Esophagus (tissue), 2 donors: ENCODE measurements at regions not wholly inside any gene's neighbourhood (a gene's known extent, or its start where the extent isn't known, plus 50 kb on each side); places are given as distances from the start of the nearest gene placed in this dataset.
"Not testable (repeated sequence)": the region's sequence is repeated elsewhere in the genome, so short reads cannot be mapped to it uniquely, and the experiment has no call there.

Source experiments
- H3K27ac ChIP-seq, 2 donors: one replicate each; pipeline ENCODE4 v1.5.1; 2013; ENCODE audit warnings: low read depth in 2 of 2, mild to moderate bottlenecking in 2 of 2, inconsistent platforms in 1 of 2, low read length in 1 of 2, moderate library complexity in 1 of 2
- H3K27me3 ChIP-seq, 2 donors: one replicate each; pipeline ENCODE4 v1.6.1; 2013; ENCODE audit warnings: low read length in 2 of 2, control low read depth in 1 of 2, mild to moderate bottlenecking in 1 of 2; ENCODE audit not compliant: insufficient read depth in 2 of 2, control insufficient read depth in 1 of 2
- H3K36me3 ChIP-seq, 2 donors: one replicate each; pipeline ENCODE4 v1.6.1; 2013; ENCODE audit warnings: low read length in 1 of 2; ENCODE audit not compliant: control insufficient read depth in 2 of 2, insufficient read depth in 2 of 2
- H3K4me1 ChIP-seq, 2 donors: one replicate each; pipeline ENCODE4 v1.6.1; 2013; ENCODE audit warnings: low read length in 1 of 2; ENCODE audit not compliant: control insufficient read depth in 2 of 2, insufficient read depth in 2 of 2
- H3K4me3 ChIP-seq, 2 donors: one replicate each; pipeline ENCODE4 v1.5.1; 2013; ENCODE audit warnings: low read length in 2 of 2, mild to moderate bottlenecking in 2 of 2, low read depth in 1 of 2, moderate library complexity in 1 of 2
- H3K9me3 ChIP-seq, 2 donors: one replicate each; pipeline ENCODE4 v1.6.1; 2013; ENCODE audit warnings: mild to moderate bottlenecking in 2 of 2, low read depth in 1 of 2, low read length in 1 of 2, moderate library complexity in 1 of 2; ENCODE audit not compliant: control insufficient read depth in 2 of 2, insufficient read depth in 1 of 2
- WGBS, 2 donors: extraction: QIAGEN DNeasy Blood & Tissue Kit; methylation state at CpG; one replicate each; pipeline ENCODE4 v1.1.7; 2013; 5-methylcytosine and 5-hydroxymethylcytosine counted together
- donor health status: healthy with polysubstance abuse.
- donor health status: Bipolar disorder and iron deficiency.

GRCh38 chr12:58419905-58420304 is 478.5 kb downstream of the ATP23 start:
- Histone ChIP-seq H3K4me1 (peaks cover 0 to 5% of the 10 kb centered on the region in 2 donors), H3K36me3 (no peaks in the 10 kb centered on the region), H3K27me3 (no peaks in the 10 kb centered on the region), H3K9me3 (no peaks in the 10 kb centered on the region), H3K4me3 (no peak overlapping the region), H3K27ac (no peak overlapping the region)
- 30 to 36% methylated on average over 1 of the region's 1 CpG for WGBS, 2 donors

DNA sequence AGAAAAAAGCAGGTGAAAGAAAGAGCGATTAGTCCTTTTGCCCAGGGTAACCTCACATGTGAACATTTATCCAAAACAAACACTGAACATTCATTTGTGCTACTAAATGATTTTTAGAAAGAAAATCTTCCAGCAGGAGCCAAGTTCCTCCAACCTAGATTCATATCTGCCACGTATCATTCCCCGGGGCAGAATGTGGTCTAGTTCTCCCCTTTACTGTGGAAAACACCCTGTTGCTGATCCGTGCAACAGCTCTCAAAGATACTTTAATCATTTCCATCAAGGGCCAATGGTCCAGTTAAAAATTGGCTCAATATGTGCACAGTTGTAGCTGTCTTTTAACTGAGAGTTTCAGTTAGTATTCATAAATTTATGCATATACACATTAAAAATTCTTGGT is 479.1 kb downstream of the ATP23 start:
- no peaks in the 10 kb centered on the region for H3K36me3 ChIP-seq
- no peak overlapping the region for H3K4me3 ChIP-seq
- WGBS, 2 donors = 30 to 33% methylated on average over 4 of the region's 4 CpGs
- no peaks in the 10 kb centered on the region for H3K27me3 ChIP-seq
- H3K4me1 ChIP-seq = peaks cover 0 to 5% of the 10 kb centered on the region in 2 donors
- no peaks in the 10 kb centered on the region for H3K9me3 ChIP-seq
- H3K27ac ChIP-seq = no peak overlapping the region

DNA sequence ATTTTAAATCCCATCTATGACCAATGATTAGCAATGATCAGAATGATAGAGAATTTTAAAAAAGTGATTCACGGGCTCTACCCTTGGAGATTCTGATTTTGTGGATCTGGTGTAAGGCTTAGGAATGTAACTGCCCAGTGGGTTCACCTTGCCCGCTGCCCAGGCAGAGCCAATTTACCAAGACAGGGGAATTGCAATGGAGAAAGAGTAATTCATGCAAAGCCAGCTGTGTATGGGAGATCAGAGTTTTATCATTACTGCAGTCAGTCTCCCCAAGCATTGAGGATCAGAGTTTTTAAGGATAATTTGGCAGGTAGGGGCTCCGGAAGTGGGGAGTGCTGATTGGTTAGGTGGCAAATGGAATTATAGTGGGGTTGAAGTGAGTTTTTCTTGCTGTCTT is 480.6 kb downstream of the ATP23 start:
- no peak overlapping the region for H3K27ac ChIP-seq
- H3K27me3 ChIP-seq = no peaks in the 10 kb centered on the region
- H3K36me3 ChIP-seq = no peaks in the 10 kb centered on the region
- no peaks in the 10 kb centered on the region for H3K9me3 ChIP-seq
- WGBS, 2 donors = 91 to 94% methylated on average over 3 of the region's 3 CpGs
- H3K4me1 ChIP-seq = peaks cover 0 to 8% of the 10 kb centered on the region in 2 donors
- H3K4me3 ChIP-seq = no peak overlapping the region

DNA sequence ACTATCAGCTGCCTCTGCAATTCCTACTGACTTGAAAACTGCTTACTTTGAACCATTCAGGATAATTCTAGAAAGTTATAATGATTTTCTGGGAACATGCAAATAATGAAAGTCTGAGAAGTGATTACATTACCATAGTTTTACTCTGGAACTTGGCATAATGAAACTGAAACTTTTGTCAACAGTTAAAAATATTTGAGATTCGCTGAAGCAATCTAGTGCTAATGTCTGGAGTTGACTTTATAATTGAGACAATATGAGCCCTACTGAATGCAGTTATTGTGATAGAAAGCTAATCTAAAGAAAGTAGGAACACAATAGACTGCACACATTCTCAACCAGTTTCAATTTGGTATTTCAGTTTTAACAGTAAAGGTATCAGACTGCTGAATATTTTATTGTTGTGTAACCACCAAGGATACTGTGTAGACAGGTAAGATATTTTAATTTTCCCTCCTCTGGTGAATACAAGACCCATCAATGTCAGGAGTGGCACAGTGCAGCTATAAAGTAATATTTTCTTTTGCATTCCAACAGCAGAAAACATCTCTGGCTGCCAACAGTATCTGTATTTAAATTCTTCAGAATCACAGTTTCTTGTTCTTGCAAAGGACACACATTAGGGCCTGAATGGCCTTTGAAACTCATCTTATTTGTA is 483.5 kb downstream of the ATP23 start:
- H3K9me3 ChIP-seq = no peaks in the 10 kb centered on the region
- 13 to 22% methylated on average over 1 of the region's 1 CpG for WGBS, 2 donors
- H3K27ac ChIP-seq = peak overlapping the region in 1 of 2 donors; percentile 86
- H3K27me3 ChIP-seq = no peaks in the 10 kb centered on the region
- no peak overlapping the region for H3K4me3 ChIP-seq
- H3K36me3 ChIP-seq = no peaks in the 10 kb centered on the region
- peaks cover 0 to 3% of the 10 kb centered on the region in 2 donors for H3K4me1 ChIP-seq

GRCh38 chr12:58425481-58426392 is 484.4 kb downstream of the ATP23 start:
- Histone ChIP-seq H3K27me3 (no peaks in the 10 kb centered on the region), H3K27ac (peak overlapping the region; percentile 85 to 86), H3K9me3 (no peaks in the 10 kb centered on the region), H3K4me3 (no peak overlapping the region), H3K36me3 (no peaks in the 10 kb centered on the region), H3K4me1 (peaks cover 0 to 3% of the 10 kb centered on the region in 2 donors)
- 12 to 20% methylated on average over 6 of the region's 6 CpGs for WGBS, 2 donors

DNA sequence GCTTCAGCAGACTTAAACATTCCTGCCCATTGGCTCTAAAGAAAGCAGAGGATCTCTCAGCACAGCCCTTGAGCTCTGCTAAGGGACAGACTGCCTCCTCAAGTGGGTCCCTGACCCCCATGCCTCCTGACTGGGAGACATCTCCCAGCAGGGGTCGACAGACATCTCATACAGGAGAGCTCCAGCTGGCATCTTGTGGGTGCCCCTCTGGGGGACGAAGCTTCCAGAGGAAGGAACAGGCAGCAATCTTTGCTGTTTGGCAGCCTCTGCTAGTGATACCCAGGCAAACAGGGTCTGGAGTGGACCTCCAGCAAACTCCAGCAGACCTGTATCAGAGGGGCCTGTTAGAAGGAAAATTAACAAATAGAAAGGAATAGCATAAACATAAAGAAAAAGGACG is 485.1 kb downstream of the ATP23 start:
- peak overlapping the region; percentile 41 to 85 for H3K27ac ChIP-seq
- H3K4me1 ChIP-seq, H3K4me3 ChIP-seq, H3K27me3 ChIP-seq, H3K36me3 ChIP-seq, H3K9me3 ChIP-seq: not testable (repeated sequence)
- WGBS, 2 donors = 82% methylated on average over 3 of the region's 3 CpGs

DNA sequence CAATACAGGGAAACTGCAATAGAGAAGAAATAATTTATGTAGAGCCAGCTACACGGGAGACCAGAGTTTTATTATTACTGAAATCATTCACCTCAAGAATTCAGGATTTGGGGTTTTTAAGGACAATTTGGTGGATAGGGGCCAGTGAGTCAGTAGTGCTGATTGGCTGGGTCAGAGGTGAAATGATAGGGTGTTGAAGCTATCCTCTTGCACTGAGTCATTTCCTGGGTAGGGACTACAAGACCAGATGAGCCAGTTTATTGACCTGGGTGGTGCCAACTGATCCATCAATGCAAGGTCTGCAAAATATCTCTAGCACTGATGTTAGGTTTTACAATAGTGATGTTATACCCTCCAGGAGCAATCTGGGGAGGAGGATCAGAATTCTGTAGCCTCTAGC is 486.3 kb downstream of the LRIG3 start:
- no peaks in the 10 kb centered on the region for H3K27me3 ChIP-seq
- no peak overlapping the region for H3K4me3 ChIP-seq
- no peaks in the 10 kb centered on the region for H3K9me3 ChIP-seq
- H3K36me3 ChIP-seq = no peaks in the 10 kb centered on the region
- 93 to 96% methylated on average over 1 of the region's 1 CpG for WGBS, 2 donors
- H3K27ac ChIP-seq = no peak overlapping the region
- H3K4me1 ChIP-seq = no peaks in the 10 kb centered on the region

- no peaks in the 10 kb centered on the region for H3K36me3 ChIP-seq
- no peak overlapping the region for H3K27ac ChIP-seq
- no peaks in the 10 kb centered on the region for H3K4me1 ChIP-seq
- no peaks in the 10 kb centered on the region for H3K27me3 ChIP-seq
- H3K4me3 ChIP-seq = no peak overlapping the region
- no peaks in the 10 kb centered on the region for H3K9me3 ChIP-seq
Measured at GRCh38 chr12:58434726-58435125, 485.6 kb downstream of the LRIG3 start.

DNA sequence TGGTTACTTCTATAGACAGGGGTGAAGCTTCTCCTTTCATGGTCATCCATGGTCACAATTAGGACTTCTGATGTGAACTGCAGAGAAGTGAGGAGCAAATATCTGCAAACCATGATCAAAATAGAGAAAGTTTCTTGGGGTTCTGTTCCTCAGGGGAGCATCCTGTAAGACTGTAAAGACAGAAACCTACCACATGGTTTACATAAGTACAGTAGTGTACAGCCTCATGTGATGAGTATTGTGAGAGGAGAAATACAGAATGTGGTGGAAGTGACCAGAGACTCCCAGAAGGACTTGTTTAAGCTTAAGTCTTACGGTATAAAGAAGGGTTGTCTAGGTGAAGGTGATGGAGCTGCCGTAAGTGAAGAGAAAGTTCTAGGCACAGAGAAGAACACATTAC is 484.7 kb downstream of the LRIG3 start:
- Histone ChIP-seq H3K9me3 (no peaks in the 10 kb centered on the region), H3K4me3 (no peak overlapping the region), H3K36me3 (no peaks in the 10 kb centered on the region), H3K27ac (no peak overlapping the region), H3K27me3 (no peaks in the 10 kb centered on the region), H3K4me1 (no peaks in the 10 kb centered on the region)
- WGBS, 2 donors = 96 to 98% methylated on average over 2 of the region's 2 CpGs

DNA sequence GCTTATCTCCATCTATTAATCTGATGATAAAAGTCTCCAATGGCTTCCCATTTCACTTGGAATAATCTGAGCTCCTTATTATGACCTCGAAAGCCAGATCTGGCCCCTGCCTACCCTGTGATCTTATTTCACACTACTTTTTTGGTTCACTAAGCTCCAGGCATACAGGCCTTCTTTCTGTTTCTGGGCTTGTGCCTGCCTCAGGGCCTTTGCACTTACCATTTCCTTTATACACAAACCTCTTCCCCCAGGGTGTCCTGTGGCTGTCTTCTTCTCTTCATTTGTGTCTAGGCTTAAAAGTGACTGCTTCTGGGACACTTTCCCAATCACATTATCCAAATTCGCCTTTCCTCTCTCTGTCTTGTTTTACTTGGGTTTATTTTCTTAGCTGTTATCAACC is 478.8 kb downstream of the LRIG3 start:
- H3K4me1 ChIP-seq = no peaks in the 10 kb centered on the region
- H3K27me3 ChIP-seq = no peaks in the 10 kb centered on the region
- H3K4me3 ChIP-seq = no peak overlapping the region
- no peaks in the 10 kb centered on the region for H3K36me3 ChIP-seq
- whole genome bisulfite sequencing, 2 donors = 72 to 74% methylated on average over 2 of the region's 2 CpGs
- H3K27ac ChIP-seq = no peak overlapping the region
- H3K9me3 ChIP-seq = no peaks in the 10 kb centered on the region
